ENCODE measurements at regions not wholly inside any gene's neighbourhood (a gene's known extent, or its start where the extent isn't known, plus 50 kb on each side); places are given as distances from the start of the nearest gene placed in this dataset.
"Not testable (repeated sequence)": the region's sequence is repeated elsewhere in the genome, so short reads cannot be mapped to it uniquely, and the experiment has no call there.

DNA sequence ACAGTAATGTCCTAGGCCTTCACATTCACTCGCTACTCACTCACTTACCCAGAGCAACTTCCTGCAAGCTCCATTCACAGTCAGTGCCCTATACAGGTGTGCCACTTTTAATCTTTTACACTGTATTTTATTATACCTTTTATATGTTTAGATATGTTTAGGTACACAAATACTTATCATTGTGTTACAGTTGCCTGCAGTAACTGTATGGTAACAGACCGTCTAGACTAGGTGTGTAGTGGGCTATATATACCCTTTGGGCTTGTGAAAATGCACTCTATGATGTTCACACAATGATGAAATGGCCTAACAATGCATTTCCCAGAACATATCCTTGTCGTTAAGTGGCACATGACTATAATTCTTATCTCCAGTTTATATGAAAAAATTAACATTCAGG lies 204.5 kb upstream of the HMCN1 start:
- no peak overlapping the region for H3K4me3 ChIP-seq (ENCODE audit: low read length)
- TF ChIP-seq, protein P1, sequence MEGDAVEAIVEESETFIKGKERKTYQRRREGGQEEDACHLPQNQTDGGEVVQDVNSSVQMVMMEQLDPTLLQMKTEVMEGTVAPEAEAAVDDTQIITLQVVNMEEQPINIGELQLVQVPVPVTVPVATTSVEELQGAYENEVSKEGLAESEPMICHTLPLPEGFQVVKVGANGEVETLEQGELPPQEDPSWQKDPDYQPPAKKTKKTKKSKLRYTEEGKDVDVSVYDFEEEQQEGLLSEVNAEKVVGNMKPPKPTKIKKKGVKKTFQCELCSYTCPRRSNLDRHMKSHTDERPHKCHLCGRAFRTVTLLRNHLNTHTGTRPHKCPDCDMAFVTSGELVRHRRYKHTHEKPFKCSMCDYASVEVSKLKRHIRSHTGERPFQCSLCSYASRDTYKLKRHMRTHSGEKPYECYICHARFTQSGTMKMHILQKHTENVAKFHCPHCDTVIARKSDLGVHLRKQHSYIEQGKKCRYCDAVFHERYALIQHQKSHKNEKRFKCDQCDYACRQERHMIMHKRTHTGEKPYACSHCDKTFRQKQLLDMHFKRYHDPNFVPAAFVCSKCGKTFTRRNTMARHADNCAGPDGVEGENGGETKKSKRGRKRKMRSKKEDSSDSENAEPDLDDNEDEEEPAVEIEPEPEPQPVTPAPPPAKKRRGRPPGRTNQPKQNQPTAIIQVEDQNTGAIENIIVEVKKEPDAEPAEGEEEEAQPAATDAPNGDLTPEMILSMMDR (conservative IDR thresholded peaks at IDR 0.05; ENCODE audit: low read length): no peak
- DNase-seq (ENCODE audit: low read depth): no peak

DNA sequence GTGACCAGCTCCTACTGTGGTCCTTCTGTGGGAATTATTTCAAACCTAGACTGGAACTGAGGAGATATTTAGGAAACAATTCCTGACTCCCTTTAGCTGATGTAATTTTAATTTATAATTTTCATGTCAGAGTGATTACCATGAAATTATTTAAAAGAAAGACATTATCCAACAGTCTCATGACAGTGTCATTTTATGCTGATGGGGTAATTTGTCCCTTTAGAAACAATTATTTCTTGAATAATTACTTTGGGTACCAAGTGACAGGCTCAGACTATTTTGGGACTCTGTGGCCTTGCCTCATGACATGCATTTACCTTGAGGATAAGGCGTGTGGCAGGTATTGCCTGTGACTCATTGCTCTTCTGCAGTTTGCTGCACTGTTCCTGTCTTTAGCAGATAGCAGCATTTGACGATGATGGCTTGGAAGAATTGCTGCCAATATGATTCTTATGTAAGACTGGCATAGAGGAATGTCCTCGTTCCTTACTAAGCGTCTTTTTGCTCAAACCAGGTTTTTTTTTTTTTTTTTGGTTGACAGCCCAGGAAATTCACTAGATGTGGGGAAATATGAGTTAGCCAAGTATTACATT lies 206.0 kb upstream of the HMCN1 start:
- TF ChIP-seq, protein P1 (conservative IDR thresholded peaks at IDR 0.05; ENCODE audit: low read length): no peak
- H3K4me3 ChIP-seq (ENCODE audit: low read length): no peak overlapping the region
- peak; percentile 19 for DNase-seq (ENCODE audit: low read depth)

DNA sequence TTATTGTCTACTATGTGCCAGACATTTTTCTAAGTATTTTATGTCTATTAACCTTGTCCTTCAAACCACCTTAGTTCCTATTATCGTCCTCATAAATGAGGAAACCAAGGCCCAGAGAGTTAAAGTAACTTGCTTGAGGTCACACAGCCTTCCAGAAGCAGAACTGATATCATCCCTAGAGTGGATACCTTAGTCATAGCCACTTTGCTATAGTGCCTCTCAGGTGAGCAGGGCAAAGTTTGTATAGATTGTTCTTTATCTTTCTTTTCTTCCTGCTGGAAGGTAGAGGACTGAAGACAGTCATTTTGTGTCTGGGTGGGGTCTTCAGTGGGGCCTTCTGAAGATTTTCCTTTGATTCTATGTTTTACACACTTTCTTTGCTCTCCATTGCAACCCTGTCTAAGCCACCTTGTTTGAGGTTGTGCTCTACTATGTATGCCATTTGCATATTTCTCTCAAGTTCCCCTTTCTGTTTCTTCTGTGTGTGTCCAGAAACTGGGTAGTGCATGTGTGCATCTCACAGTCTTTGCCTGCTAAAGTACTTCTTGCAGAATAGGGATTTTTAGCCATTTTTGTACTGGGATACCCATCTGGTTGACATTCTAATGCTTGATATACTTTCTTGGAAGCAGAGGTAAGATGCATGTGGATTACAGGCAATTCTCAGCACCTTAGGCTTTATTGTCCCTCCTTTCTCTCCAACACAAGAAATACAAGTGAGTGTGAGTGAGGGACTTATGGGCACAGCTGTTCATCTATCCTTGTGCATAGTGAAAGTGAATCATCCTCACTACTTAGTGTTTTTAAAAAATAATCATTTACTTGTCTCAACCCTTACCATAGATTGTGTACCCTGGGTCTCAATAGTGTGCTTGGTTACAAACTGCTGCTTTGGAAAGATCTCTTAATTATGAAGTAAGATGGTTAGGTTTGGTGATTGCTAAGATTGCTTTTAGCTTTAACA lies 207.6 kb upstream of the HMCN1 start:
- TF ChIP-seq, protein P1 (conservative IDR thresholded peaks at IDR 0.05; ENCODE audit: low read length): no peak
- no peak overlapping the region for H3K4me3 ChIP-seq (ENCODE audit: low read length)
- DNase-seq (ENCODE audit: low read depth): no peak

DNA sequence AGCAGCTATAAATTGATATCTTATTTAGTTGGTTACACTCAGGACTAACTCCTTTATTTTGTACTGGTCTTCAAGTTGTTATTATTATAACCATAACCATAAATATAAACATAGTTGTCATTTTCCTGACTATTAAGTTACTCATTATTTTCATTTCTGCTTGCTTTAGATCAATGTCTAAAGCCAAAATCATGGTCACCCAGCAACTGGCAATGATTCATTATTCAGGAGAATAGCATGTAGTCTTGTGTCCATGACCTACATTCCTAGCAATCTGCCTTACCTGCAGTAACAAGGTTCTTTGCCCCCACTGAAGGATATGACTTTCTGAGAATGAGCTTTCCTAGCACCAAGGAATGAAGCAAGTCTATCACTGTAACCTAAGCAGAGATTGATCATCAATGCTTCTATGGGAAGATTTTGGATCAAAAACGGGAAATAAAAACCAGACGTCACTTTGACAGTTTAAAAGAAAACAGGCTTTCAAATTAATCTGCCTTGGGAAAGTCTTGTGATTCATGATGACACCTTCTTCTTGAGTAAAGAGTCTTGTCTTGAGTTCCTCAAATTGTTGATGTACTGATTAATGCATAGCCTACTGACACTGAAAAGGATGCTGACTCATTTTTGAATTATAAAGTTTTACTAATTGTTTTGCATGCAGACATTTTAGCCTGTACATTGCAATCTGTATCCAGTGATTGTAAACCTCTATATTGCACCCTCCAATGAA lies 203.3 kb upstream of the IVNS1ABP start:
- DNase-seq (ENCODE audit: low read depth): no peak
- H3K4me3 ChIP-seq (ENCODE audit: low read length): no peak overlapping the region
- TF ChIP-seq, protein P1 (conservative IDR thresholded peaks at IDR 0.05; ENCODE audit: low read length): no peak

DNA sequence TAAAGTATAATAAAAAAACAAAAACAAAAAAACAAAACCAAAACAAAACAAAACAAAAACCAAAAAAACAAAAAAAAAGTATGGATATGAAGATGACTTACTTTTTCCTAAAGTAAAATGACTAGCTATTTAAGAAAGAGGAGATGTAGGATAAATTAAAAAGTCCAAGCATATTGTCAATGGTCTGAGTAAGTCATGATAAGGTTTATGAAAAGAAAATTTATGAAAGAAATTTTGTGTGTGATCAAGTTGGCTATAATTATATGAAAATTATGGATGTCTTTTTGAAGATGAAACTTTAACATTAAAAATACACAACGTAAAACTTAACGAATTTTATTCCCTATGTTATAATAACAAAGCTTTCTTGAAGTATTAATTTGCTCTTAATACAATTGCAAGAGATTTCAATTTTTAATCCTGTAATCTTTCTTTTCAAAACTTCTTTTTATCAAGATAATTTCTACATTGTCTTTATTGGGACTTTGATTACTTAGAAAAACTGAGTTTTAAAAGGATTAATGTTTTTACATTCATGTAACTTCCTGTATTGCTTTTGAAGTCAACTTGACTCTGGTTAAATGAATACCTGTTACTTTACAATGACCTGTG lies 200.9 kb upstream of the IVNS1ABP start:
- no peak for DNase-seq (ENCODE audit: low read depth)
- TF ChIP-seq, protein P1 (conservative IDR thresholded peaks at IDR 0.05; ENCODE audit: low read length): no peak
- H3K4me3 ChIP-seq (ENCODE audit: low read length): no peak overlapping the region

DNA sequence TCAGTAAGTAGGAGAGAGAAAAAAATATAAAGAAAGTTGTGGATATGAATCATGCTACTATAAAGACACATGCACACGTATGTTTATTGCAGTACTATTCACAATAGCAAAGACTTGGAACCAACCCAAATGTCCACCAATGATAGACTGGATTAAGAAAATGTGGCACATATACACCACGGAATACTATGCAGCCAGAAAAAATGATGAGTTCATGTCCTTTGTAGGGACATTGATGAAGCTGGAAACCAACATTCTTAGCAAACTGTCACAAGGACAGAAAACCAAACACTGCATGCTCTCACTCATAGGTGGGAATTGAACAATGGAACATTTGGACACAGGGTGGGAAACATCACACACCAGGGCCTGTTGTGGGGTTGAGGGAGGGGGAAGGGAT lies 200.3 kb upstream of the IVNS1ABP start:
- not testable (repeated sequence) for DNase-seq (ENCODE audit: low read depth); H3K4me3 ChIP-seq (ENCODE audit: low read length)

DNA sequence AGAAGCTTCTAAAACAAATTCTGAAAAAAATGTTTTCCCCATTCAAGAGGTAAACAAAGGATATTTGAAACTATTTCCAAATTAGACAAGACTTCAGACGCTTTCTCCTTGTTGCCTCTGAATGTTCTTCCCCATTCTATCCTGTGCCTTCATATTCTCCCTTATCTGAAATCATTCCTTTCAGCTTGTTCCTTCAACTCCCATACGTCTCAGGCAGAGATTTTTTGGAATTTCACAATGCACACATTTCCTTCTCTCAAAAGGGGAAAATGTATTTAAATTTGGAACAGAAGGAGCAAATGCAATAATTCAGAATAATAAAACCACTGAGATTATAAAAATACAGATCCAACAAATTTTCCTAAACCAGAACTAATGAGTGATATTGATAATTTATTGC lies 198.7 kb upstream of the IVNS1ABP start:
- H3K4me3 ChIP-seq (ENCODE audit: low read length): no peak overlapping the region
- TF ChIP-seq, protein P1 (conservative IDR thresholded peaks at IDR 0.05; ENCODE audit: low read length): no peak
- DNase-seq (ENCODE audit: low read depth): no peak

All from AG10803 (cell line).